Rectal smooth muscle tissue (tissue), 1 donor: ENCODE measurements at regions not wholly inside any gene's neighbourhood (a gene's known extent, or its start where the extent isn't known, plus 50 kb on each side); places are given as distances from the start of the nearest gene placed in this dataset.
"Not testable (repeated sequence)": the region's sequence is repeated elsewhere in the genome, so short reads cannot be mapped to it uniquely, and the experiment has no call there.

ENCODE experiments used
- H3K27ac ChIP-seq: one replicate; pipeline ENCODE4 v1.7.0; 2013; ENCODE audit warnings: low read depth, low read length, inconsistent platforms
- H3K27me3 ChIP-seq: one replicate; pipeline ENCODE4 v1.7.0; 2013; ENCODE audit warnings: low read length; ENCODE audit not compliant: control insufficient read depth, insufficient read depth
- H3K36me3 ChIP-seq: one replicate; pipeline ENCODE4 v1.7.0; 2013; ENCODE audit warnings: low read length; ENCODE audit not compliant: control insufficient read depth, insufficient read depth
- H3K4me1 ChIP-seq: one replicate; pipeline ENCODE4 v1.7.0; 2013; ENCODE audit warnings: low read length; ENCODE audit not compliant: control insufficient read depth, insufficient read depth
- H3K4me3 ChIP-seq: one replicate; pipeline ENCODE4 v1.7.0; 2013; ENCODE audit warnings: low read length
- H3K9ac ChIP-seq: one replicate; pipeline ENCODE4 v1.7.0; 2013; ENCODE audit warnings: low read length

GRCh38 chr13:107941345-107942029 lies 273.8 kb downstream of the LIG4 start:
- Histone ChIP-seq H3K4me3 (no peak overlapping the region), H3K36me3 (no peaks in the 10 kb centered on the region), H3K9ac (no peak overlapping the region), H3K27me3 (no peaks in the 10 kb centered on the region), H3K4me1 (no peaks in the 10 kb centered on the region), H3K27ac (no peak overlapping the region)

DNA sequence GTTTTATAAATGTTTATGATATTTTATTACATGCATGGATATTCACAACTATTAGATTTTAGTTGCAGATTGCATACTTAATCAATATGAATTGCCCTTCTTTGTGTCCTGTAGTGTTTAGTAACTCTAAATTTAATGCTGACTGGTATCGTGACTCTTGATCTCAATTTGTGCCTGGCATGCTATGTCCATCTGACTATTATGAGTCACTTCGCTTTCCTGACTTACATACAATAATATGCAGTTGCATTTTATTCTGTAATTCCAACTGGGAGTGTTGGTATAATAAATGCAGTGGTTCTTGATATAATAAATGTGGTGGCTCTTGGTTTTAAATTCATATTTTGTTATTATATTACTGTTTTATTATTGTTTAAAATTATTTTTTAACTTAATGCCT lies 277.5 kb downstream of the LIG4 start:
- Histone ChIP-seq H3K27ac (no peak overlapping the region), H3K4me1 (no peaks in the 10 kb centered on the region), H3K36me3 (no peaks in the 10 kb centered on the region), H3K27me3 (no peaks in the 10 kb centered on the region), H3K9ac (no peak overlapping the region), H3K4me3 (no peak overlapping the region)

GRCh38 chr13:107931056-107931455 lies 284.3 kb downstream of the LIG4 start:
- Histone ChIP-seq H3K27me3 (no peaks in the 10 kb centered on the region), H3K4me1 (no peaks in the 10 kb centered on the region), H3K27ac (no peak overlapping the region), H3K9ac (no peak overlapping the region), H3K4me3 (no peak overlapping the region), H3K36me3 (no peaks in the 10 kb centered on the region)

- no peaks in the 10 kb centered on the region for H3K27me3 ChIP-seq
- no peak overlapping the region for H3K27ac ChIP-seq
- no peaks in the 10 kb centered on the region for H3K4me1 ChIP-seq
- H3K4me3 ChIP-seq, result no peak overlapping the region
- H3K9ac ChIP-seq, result no peak overlapping the region
- no peaks in the 10 kb centered on the region for H3K36me3 ChIP-seq
Measured at GRCh38 chr13:107928762-107929161, 286.6 kb downstream of the LIG4 start.

- Histone ChIP-seq H3K27me3 (no peaks in the 10 kb centered on the region), H3K27ac (no peak overlapping the region), H3K4me1 (no peaks in the 10 kb centered on the region)
Measured at GRCh38 chr13:107927557-107927956, 287.8 kb downstream of the LIG4 start.

DNA sequence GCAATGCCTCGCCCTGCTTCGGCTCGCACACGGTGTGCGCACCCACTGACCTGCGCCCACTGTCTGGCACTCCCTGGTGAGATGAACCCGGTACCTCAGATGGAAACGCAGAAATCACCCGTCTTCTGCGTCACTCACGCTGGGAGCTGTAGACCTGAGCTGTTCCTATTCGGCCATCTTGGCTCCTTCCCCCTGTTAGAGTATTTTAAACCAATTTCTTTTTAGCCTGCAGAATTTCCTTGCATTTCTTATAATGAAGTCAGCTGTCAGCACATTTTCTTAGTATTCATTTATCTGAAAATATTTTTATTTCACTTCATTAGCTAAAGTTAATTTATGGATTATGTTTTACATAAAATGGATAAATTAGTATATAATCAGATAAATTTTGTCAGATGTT lies 288.8 kb downstream of the LIG4 start:
- H3K9ac ChIP-seq, H3K27ac ChIP-seq, H3K36me3 ChIP-seq, H3K27me3 ChIP-seq, H3K4me3 ChIP-seq, H3K4me1 ChIP-seq: not testable (repeated sequence)

More at GRCh38 chr13:107927557-107927956, 287.8 kb downstream of the LIG4 start:
- Histone ChIP-seq H3K4me3 (no peak overlapping the region), H3K36me3 (no peaks in the 10 kb centered on the region), H3K9ac (no peak overlapping the region)

DNA sequence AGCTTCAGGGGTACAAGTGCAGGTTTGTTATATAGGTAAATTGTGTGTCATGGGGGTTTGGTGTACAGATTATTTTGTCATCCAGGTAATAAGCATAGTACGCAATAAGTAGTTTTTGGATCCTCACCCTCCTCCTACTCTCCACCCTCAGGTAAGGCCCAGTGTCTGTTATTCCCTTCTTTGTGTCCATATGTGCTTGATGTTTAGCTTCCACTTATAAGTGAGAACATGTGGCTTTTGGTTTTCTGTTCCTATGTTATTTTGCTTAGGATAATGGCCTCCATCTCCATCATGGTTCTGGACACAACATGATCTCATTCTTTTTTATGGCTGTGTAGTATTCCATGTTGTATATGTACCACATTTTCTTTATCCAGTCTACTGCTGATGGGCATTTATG lies 298.4 kb downstream of the LIG4 start:
- not testable (repeated sequence) for H3K27me3 ChIP-seq, H3K27ac ChIP-seq

DNA sequence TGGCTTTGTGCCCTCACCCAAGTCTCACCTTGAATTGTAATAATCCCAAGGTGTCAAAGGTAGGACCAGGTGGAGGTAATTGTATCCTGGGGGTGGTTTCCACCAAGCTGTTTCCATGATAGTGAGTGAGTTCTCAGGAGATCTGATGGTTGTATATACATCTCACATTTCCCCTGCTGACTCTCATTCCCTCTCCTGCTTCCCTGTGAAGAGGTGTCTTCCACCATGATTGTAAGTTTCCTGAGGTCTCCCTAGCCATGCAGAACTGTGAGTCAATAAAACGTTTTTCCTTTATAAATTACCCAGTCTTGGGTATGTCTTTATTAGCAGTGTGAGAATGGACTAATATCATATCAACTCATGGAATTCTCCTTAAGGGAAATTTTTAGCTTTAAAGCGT lies 302.6 kb downstream of the LIG4 start:
- H3K27ac ChIP-seq, result no peak overlapping the region
- no peak overlapping the region for H3K9ac ChIP-seq
- no peaks in the 10 kb centered on the region for H3K27me3 ChIP-seq
- no peaks in the 10 kb centered on the region for H3K4me1 ChIP-seq
- no peaks in the 10 kb centered on the region for H3K36me3 ChIP-seq
- H3K4me3 ChIP-seq, result no peak overlapping the region

More for the DNA sequence above, 298.4 kb downstream of the LIG4 start:
- H3K4me1 ChIP-seq, H3K4me3 ChIP-seq, H3K36me3 ChIP-seq, H3K9ac ChIP-seq: not testable (repeated sequence)

DNA sequence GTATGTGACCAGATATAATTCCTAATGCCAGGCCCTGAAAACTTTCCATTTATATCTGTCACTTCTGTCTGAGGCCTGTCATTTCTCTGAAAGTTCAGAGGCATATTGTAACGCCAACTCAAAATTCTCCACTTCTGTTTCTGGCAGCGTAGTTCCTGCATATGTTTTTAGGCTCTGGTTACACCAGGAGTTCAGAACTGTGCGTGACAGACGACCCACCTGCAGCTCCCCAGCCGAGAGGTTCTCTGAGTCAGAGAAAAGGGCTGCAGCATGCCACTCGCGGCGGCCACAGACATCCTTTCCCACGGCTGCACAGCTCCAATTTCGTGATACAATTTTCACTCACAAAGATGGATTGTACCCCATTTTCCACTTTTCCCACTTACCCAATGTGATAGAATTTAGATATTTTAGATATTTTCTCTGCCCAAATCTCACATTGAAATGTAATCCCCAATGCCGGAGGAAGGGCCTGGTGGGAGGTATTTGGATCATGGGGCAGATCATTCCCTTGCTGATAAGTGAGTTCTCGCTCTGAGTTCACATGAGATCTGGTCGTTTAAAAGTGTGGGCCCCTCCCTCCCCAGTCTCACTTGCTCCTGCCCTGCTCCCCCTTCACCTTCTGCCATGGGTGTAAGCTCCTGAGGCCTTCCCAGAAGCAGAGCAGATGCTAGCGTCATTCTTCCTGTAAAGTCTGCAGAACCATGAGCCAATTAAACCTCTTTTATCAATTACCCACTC lies 308.1 kb downstream of the LIG4 start:
- H3K27me3 ChIP-seq, result no peaks in the 10 kb centered on the region
- H3K9ac ChIP-seq, result no peak overlapping the region
- no peaks in the 10 kb centered on the region for H3K4me1 ChIP-seq
- H3K27ac ChIP-seq, result no peak overlapping the region
- H3K4me3 ChIP-seq, result no peak overlapping the region
- no peaks in the 10 kb centered on the region for H3K36me3 ChIP-seq

- no peak overlapping the region for H3K9ac ChIP-seq
- H3K27me3 ChIP-seq, result no peaks in the 10 kb centered on the region
- no peaks in the 10 kb centered on the region for H3K4me1 ChIP-seq
- H3K36me3 ChIP-seq, result no peaks in the 10 kb centered on the region
- H3K27ac ChIP-seq, result no peak overlapping the region
- H3K4me3 ChIP-seq, result no peak overlapping the region
Measured at GRCh38 chr13:107906131-107906530, 309.2 kb downstream of the LIG4 start.

- no peak overlapping the region for H3K27ac ChIP-seq
- H3K4me3 ChIP-seq, result no peak overlapping the region
- no peaks in the 10 kb centered on the region for H3K4me1 ChIP-seq
- H3K36me3 ChIP-seq, result no peaks in the 10 kb centered on the region
- H3K9ac ChIP-seq, result no peak overlapping the region
- H3K27me3 ChIP-seq, result no peaks in the 10 kb centered on the region
Measured at GRCh38 chr13:107901996-107902562, 313.3 kb downstream of the LIG4 start.

DNA sequence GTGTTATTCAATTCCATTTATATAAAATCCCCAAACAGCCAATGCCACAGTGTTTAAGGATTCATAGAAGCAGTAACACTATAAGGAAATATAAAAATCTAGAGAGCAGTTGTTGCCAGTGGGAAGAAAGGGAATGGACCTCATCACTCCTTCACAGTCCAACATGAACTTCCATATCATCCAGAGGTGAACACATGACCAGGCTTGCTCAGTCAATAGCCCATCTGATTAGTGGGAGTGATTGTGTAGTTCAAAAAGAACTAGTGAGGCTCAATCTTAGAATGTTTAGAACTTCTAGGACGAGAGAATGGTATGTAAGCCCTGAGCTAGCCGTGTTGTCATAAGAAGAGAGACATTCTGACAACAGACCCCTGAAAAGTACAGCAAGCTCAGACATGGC lies 314.1 kb downstream of the LIG4 start:
- Histone ChIP-seq H3K27me3 (no peaks in the 10 kb centered on the region), H3K36me3 (no peaks in the 10 kb centered on the region)

GRCh38 chr13:107900775-107901174 lies 314.6 kb downstream of the LIG4 start:
- no peak overlapping the region for H3K27ac ChIP-seq
- H3K4me1 ChIP-seq, result no peaks in the 10 kb centered on the region
- H3K9ac ChIP-seq, result no peak overlapping the region
- no peaks in the 10 kb centered on the region for H3K27me3 ChIP-seq
- no peaks in the 10 kb centered on the region for H3K36me3 ChIP-seq
- no peak overlapping the region for H3K4me3 ChIP-seq

More for the DNA sequence above, 314.1 kb downstream of the LIG4 start:
- H3K4me1 ChIP-seq, result no peaks in the 10 kb centered on the region
- no peak overlapping the region for H3K27ac ChIP-seq
- H3K9ac ChIP-seq, result no peak overlapping the region
- no peak overlapping the region for H3K4me3 ChIP-seq
